PC-3 (cell line): ENCODE measurements at regions not wholly inside any gene's neighbourhood (a gene's known extent, or its start where the extent isn't known, plus 50 kb on each side); places are given as distances from the start of the nearest gene placed in this dataset.

Experiments used
- ATAC-seq: fragments of 200-7000 bp; cut with Tn5 transposase; 2 replicates; pipeline ENCODE4 v1.9.1; 2020; ENCODE audit warnings: mild to moderate bottlenecking, moderate library complexity
- BruUV-seq: library from RNA; stranded (reverse); fragments of 400-500 nt; replicated peaks from 2 replicates; lab custom pipeline; 2021; lab: Mats Ljungman, UMichigan
- CTCF ChIA-PET: fragments of 300-600 bp; sonication (Branson Sonifier 250); formaldehyde crosslinking; loops from one replicate; lab custom pipeline; 2022; ENCODE audit warnings: antibody characterized with exemption; lab: Charles Lee
- POLR2A ChIA-PET: fragments of 300-600 bp; sonication (Branson Sonifier 250); formaldehyde crosslinking; loops from one replicate; lab custom pipeline; 2022; ENCODE audit warnings: antibody characterized with exemption; ENCODE audit not compliant: unreplicated experiment; lab: Charles Lee
- DNase-seq: peaks from one replicate; pipeline ENCODE4 v3.0.0-alpha.2; 2015
- H2AFZ ChIP-seq: fragments of 300-600 bp; sonication (generic); 2 replicates; pipeline ENCODE4 v1.6.0; 2016; ENCODE audit warnings: antibody characterized with exemption, low read length
- H3F3A ChIP-seq: fragments of 300-600 bp; sonication (generic); one replicate; pipeline ENCODE4 v1.6.0; 2017; ENCODE audit warnings: antibody characterized with exemption, low read length, control low read depth, mild to moderate bottlenecking; ENCODE audit not compliant: unreplicated experiment
- H3K27ac ChIP-seq: fragments of 300-600 bp; sonication (generic); 2 replicates; pipeline ENCODE4 v1.5.1; 2016; ENCODE audit warnings: mild to moderate bottlenecking, low read length
- H3K27me3 ChIP-seq: fragments of 300-600 bp; sonication (generic); 2 replicates; pipeline ENCODE4 v1.6.1; 2016; ENCODE audit warnings: low read length, mixed read lengths
- H3K36me3 ChIP-seq: fragments of 300-600 bp; sonication (generic); 2 replicates; pipeline ENCODE4 v1.6.1; 2016; ENCODE audit warnings: low read depth, mixed run types, low read length, mixed read lengths
- H3K4me1 ChIP-seq: fragments of 300-600 bp; sonication (generic); 2 replicates; pipeline ENCODE4 v1.5.1; 2016; ENCODE audit warnings: low read length; ENCODE audit not compliant: insufficient read depth
- H3K4me2 ChIP-seq: fragments of 300-600 bp; sonication (generic); 2 replicates; pipeline ENCODE4 v1.6.0; 2016; ENCODE audit warnings: low read length
- H3K4me3 ChIP-seq: fragments of 300-600 bp; sonication (generic); 2 replicates; pipeline ENCODE4 v1.5.1; 2016; ENCODE audit warnings: mild to moderate bottlenecking, low read length, mixed read lengths
- H3K79me2 ChIP-seq: fragments of 300-600 bp; sonication (generic); 2 replicates; pipeline ENCODE4 v1.6.1; 2017; ENCODE audit warnings: low read length, mixed read lengths
- H3K9ac ChIP-seq: fragments of 300-600 bp; sonication (generic); 2 replicates; pipeline ENCODE4 v1.6.0; 2016; ENCODE audit warnings: mild to moderate bottlenecking, low read length
- H3K9me2 ChIP-seq: fragments of 300-600 bp; sonication (generic); replicated peaks from 2 replicates; pipeline ENCODE4 v1.6.1; 2016; ENCODE audit warnings: mixed run types, low read length, mixed read lengths
- H3K9me3 ChIP-seq: fragments of 300-600 bp; sonication (generic); 2 replicates; pipeline ENCODE4 v1.6.1; 2016; ENCODE audit warnings: low read length, mixed read lengths
- H4K20me1 ChIP-seq: fragments of 300-600 bp; sonication (generic); 2 replicates; pipeline ENCODE4 v1.6.1; 2016; ENCODE audit warnings: low read length, mixed read lengths
- EZH2 ChIP-seq: fragments of 300-600 bp; sonication (generic); IDR thresholded peaks from one replicate; pipeline ENCODE4 v1.6.1; 2017; ENCODE audit warnings: antibody characterized with exemption, mild to moderate bottlenecking, low read length; ENCODE audit not compliant: unreplicated experiment
- EZH2phosphoT487 ChIP-seq: fragments of 300-600 bp; sonication (generic); IDR thresholded peaks from 2 replicates; pipeline ENCODE4 v1.6.1; 2018; ENCODE audit warnings: mild to moderate bottlenecking, antibody characterized with exemption, low read length, borderline replicate concordance
- intact Hi-C: fragments of 100-400 bp; cut with micrococcal nuclease; formaldehyde crosslinking; loops from 2 replicates; pipeline ENCODE4 v1.9.0; 2023
- TF ChIP-seq, protein P1 (sequence below): fragments of 300-600 bp; sonication (generic); conservative IDR thresholded peaks from 2 replicates; pipeline ENCODE4 v1.5.1; 2017; ENCODE audit warnings: antibody characterized with exemption, low read depth, mild to moderate bottlenecking, low read length

DNA sequence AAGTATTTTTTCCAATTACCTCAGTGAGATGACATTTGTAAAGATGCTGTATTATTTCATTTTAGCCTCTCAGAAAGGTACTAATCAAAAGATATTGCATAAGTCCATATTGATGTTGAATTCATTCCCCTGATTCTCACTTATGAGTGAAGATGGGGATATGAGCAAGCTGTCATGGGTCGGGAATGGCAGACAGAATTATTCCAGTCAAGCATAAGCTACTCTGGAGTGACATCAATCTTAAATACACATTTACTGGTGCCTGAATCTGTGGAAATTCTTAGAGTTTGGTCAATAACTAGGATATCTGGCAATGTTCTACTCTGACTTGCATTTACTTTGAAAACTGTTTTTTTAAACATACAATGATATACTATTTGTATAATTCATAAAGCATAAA lies 283.8 kb upstream of the PCDH7 start:
- Histone ChIP-seq H3F3A (no peaks in the 10 kb centered on the region), H3K9me2 (no peaks in the 10 kb centered on the region), H3K27ac (no peak overlapping the region), H3K4me2 (no peak overlapping the region), H3K36me3 (no peaks in the 10 kb centered on the region), H3K4me1 (no peaks in the 10 kb centered on the region), H3K27me3 (no peaks in the 10 kb centered on the region), H3K9ac (no peak overlapping the region), H3K79me2 (no peaks in the 10 kb centered on the region), H3K9me3 (no peaks in the 10 kb centered on the region), H2AFZ (no peak overlapping the region), H3K4me3 (no peak overlapping the region), H4K20me1 (no peaks in the 10 kb centered on the region)
- ChIA-PET CTCF (no interaction called here), POLR2A (interaction anchor here (0.7 kb wide), 1 partner anchor 575 kb away, joined by 3 read pairs; no protein-coding TSS in a partner anchor)
- TF ChIP-seq EZH2phosphoT487 (no peak), EZH2 (no peak)
- TF ChIP-seq, protein P1, sequence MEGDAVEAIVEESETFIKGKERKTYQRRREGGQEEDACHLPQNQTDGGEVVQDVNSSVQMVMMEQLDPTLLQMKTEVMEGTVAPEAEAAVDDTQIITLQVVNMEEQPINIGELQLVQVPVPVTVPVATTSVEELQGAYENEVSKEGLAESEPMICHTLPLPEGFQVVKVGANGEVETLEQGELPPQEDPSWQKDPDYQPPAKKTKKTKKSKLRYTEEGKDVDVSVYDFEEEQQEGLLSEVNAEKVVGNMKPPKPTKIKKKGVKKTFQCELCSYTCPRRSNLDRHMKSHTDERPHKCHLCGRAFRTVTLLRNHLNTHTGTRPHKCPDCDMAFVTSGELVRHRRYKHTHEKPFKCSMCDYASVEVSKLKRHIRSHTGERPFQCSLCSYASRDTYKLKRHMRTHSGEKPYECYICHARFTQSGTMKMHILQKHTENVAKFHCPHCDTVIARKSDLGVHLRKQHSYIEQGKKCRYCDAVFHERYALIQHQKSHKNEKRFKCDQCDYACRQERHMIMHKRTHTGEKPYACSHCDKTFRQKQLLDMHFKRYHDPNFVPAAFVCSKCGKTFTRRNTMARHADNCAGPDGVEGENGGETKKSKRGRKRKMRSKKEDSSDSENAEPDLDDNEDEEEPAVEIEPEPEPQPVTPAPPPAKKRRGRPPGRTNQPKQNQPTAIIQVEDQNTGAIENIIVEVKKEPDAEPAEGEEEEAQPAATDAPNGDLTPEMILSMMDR = no peak
- DNase-seq (no peak), ATAC-seq (no peak)
- BruUV-seq = no TSS peak
- intact Hi-C loops = no loop called here

DNA sequence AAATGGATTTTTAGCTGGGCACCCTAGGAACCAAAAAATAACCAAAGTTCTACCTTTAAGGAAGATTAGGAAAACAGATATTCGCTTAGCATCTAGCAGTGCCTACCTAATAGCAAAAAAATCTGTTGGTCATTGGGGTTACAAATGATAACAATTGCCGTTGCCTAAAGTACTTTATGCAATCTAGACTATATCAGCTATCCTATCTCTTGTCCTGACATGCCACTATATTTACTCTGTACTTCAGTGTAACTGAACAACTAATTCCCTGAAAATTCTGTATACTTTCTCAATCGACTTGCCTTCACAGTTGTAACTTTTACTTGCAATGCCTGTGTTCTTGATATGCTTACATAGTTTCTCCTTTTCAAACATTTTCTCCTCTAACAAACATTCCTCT lies 282.9 kb upstream of the PCDH7 start:
- H3K4me2 ChIP-seq = no peak overlapping the region
- no peaks in the 10 kb centered on the region for H3K9me3 ChIP-seq
- ATAC-seq = no peak
- intact Hi-C loops = no loop called here
- ChIA-PET POLR2A (no interaction called here), CTCF (no interaction called here)
- H3K4me3 ChIP-seq = no peak overlapping the region
- H3K27ac ChIP-seq = no peak overlapping the region
- no TSS peak for BruUV-seq
- H3K79me2 ChIP-seq = no peaks in the 10 kb centered on the region
- H3K9me2 ChIP-seq = no peaks in the 10 kb centered on the region
- H3K9ac ChIP-seq = no peak overlapping the region
- no peaks in the 10 kb centered on the region for H3F3A ChIP-seq
- no peaks in the 10 kb centered on the region for H3K4me1 ChIP-seq
- H3K36me3 ChIP-seq = no peaks in the 10 kb centered on the region
- H3K27me3 ChIP-seq = no peaks in the 10 kb centered on the region
- TF ChIP-seq, protein P1 = no peak
- no peak for TF ChIP-seq EZH2phosphoT487
- no peak for TF ChIP-seq EZH2
- no peaks in the 10 kb centered on the region for H4K20me1 ChIP-seq
- H2AFZ ChIP-seq = no peak overlapping the region
- no peak for DNase-seq

GRCh38 chr4:30443289-30443688 lies 276.9 kb upstream of the PCDH7 start:
- no peaks in the 10 kb centered on the region for H3K4me1 ChIP-seq
- H3K79me2 ChIP-seq = no peaks in the 10 kb centered on the region
- H3K9me3 ChIP-seq = no peaks in the 10 kb centered on the region
- no peak overlapping the region for H2AFZ ChIP-seq
- TF ChIP-seq EZH2 = no peak
- TF ChIP-seq, protein P1 = no peak
- no peak for TF ChIP-seq EZH2phosphoT487
- H3K9ac ChIP-seq = no peak overlapping the region
- DNase-seq (no peak), ATAC-seq (no peak)
- POLR2A ChIA-PET = no interaction called here
- H3K27ac ChIP-seq = no peak overlapping the region
- H3K9me2 ChIP-seq = no peaks in the 10 kb centered on the region
- H3K4me2 ChIP-seq = no peak overlapping the region
- no peaks in the 10 kb centered on the region for H4K20me1 ChIP-seq
- intact Hi-C loops = no loop called here
- no peak overlapping the region for H3K4me3 ChIP-seq
- BruUV-seq = no TSS peak
- H3K36me3 ChIP-seq = no peaks in the 10 kb centered on the region
- no peaks in the 10 kb centered on the region for H3F3A ChIP-seq
- no peaks in the 10 kb centered on the region for H3K27me3 ChIP-seq
- CTCF ChIA-PET = no interaction called here
